ENCODE measurements at regions not wholly inside any gene's neighbourhood (a gene's known extent, or its start where the extent isn't known, plus 50 kb on each side); places are given as distances from the start of the nearest gene placed in this dataset.

- intact Hi-C loops (cut with DNase I): no loop called here
Measured at GRCh38 chr7:81648716-81649115, 121.1 kb downstream of the HGF start.

DNA sequence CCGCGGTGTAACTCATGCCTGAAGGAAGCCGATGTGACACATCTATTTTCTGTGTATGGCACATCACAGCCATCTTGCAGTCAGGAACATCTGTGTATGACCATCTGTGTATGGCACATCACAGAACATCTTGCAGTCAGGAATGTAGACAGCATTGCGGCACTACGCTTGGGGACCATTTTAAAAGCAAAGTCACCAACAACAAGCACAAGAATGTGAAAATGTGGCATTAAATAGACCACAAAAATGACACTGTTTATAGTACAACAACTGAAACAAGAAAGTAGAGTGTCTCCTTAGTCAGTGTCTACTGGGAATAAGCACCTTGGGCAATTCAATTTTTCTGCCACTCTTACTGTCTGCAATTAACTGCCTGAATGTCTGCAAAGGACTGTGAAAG lies 124.4 kb downstream of the HGF start:
- intact Hi-C loops (cut with DNase I): no loop called here
- H3K36me3 ChIP-seq: no peaks in the 10 kb centered on the region
- no peaks in the 10 kb centered on the region for H3K4me1 ChIP-seq
- H3K27me3 ChIP-seq: no peaks in the 10 kb centered on the region
- H3K4me3 ChIP-seq: no peak overlapping the region
- no peak overlapping the region for H3K27ac ChIP-seq
- TF ChIP-seq POLR2A (IDR thresholded peaks at IDR 0.05) (no peak), CTCF (IDR thresholded peaks at IDR 0.05) (no peak), POLR2AphosphoS5 (IDR thresholded peaks at IDR 0.05; ENCODE audit: insufficient read depth in 1 of 2, low read depth in 1 of 2) (no peak)
- no peak for DNase-seq (ENCODE audit: extremely low spot score in 2 of 2)
- no peaks in the 10 kb centered on the region for H3K9me3 ChIP-seq

More at GRCh38 chr7:81648716-81649115, 121.1 kb downstream of the HGF start:
- Histone ChIP-seq H3K36me3 (no peaks in the 10 kb centered on the region), H3K27me3 (no peaks in the 10 kb centered on the region), H3K27ac (no peak overlapping the region), H3K9me3 (no peaks in the 10 kb centered on the region), H3K4me3 (no peak overlapping the region), H3K4me1 (no peaks in the 10 kb centered on the region)
- TF ChIP-seq POLR2A (IDR thresholded peaks at IDR 0.05) (no peak), POLR2AphosphoS5 (IDR thresholded peaks at IDR 0.05; ENCODE audit: insufficient read depth in 1 of 2, low read depth in 1 of 2) (no peak), CTCF (IDR thresholded peaks at IDR 0.05) (no peak)
- no peak for DNase-seq (ENCODE audit: extremely low spot score in 2 of 2)

DNA sequence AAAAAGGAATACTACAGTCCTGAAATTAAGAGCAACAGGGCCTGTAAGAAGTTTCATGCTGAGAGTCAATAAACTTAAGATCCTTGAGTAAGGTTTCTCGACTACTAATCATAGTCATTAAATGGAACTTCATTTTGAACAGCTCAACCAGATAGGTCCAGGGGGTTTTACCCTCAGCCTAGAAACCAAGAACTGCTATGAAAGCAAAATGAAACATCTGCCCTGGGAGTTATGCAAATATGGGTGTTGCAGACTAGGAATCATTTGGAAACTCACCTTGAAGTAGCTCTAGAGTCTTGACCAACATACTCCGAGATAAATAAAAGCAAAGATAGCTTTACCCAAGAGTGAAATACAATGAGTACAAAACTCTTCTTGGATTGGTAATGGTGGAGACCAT lies 128.0 kb downstream of the HGF start:
- H3K4me3 ChIP-seq: no peak overlapping the region
- H3K36me3 ChIP-seq: no peaks in the 10 kb centered on the region
- H3K9me3 ChIP-seq: no peaks in the 10 kb centered on the region
- no peaks in the 10 kb centered on the region for H3K27me3 ChIP-seq
- no peak for TF ChIP-seq CTCF (IDR thresholded peaks at IDR 0.05)
- no peak for DNase-seq (ENCODE audit: extremely low spot score in 2 of 2)
- no peak overlapping the region for H3K27ac ChIP-seq
- peaks cover 7% of the 10 kb centered on the region for H3K4me1 ChIP-seq
- intact Hi-C loops (cut with DNase I): no loop called here

DNA sequence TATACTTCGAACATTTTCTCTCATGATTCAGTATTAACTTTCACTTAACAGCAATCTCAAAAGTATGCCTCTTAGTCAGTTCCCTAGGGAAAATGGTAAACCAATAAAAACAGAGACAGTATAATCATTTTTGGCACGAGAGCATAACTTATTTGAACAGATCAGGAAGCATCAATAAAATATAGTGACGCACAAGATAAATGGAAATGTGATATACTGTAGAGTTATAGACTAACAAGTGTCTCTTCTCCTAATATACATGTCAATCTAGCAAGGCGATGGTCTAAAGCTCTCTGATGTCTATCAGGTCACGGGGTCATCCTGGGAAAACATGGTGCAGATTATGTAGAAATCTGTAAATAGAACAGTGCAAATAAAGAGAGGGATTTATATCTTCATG lies 131.6 kb downstream of the HGF start:
- intact Hi-C loops (cut with DNase I): loop anchor here (2.0 kb wide), 1 partner anchor 25 kb away; no protein-coding TSS in a partner anchor
- H3K27ac ChIP-seq: no peak overlapping the region
- DNase-seq (ENCODE audit: extremely low spot score in 2 of 2): no peak
- H3K4me1 ChIP-seq: peaks cover 7% of the 10 kb centered on the region
- no peak overlapping the region for H3K4me3 ChIP-seq
- H3K27me3 ChIP-seq: no peaks in the 10 kb centered on the region
- no peaks in the 10 kb centered on the region for H3K36me3 ChIP-seq
- H3K9me3 ChIP-seq: no peaks in the 10 kb centered on the region
- TF ChIP-seq POLR2AphosphoS5 (IDR thresholded peaks at IDR 0.05; ENCODE audit: insufficient read depth in 1 of 2, low read depth in 1 of 2) (no peak), CTCF (IDR thresholded peaks at IDR 0.05) (no peak), POLR2A (IDR thresholded peaks at IDR 0.05) (no peak)

GRCh38 chr7:81637534-81637933 lies 132.3 kb downstream of the HGF start:
- no peak overlapping the region for H3K27ac ChIP-seq
- no peaks in the 10 kb centered on the region for H3K27me3 ChIP-seq
- peaks cover 7% of the 10 kb centered on the region for H3K4me1 ChIP-seq
- intact Hi-C loops (cut with DNase I): no loop called here
- H3K4me3 ChIP-seq: no peak overlapping the region
- H3K9me3 ChIP-seq: no peaks in the 10 kb centered on the region
- H3K36me3 ChIP-seq: no peaks in the 10 kb centered on the region
- TF ChIP-seq POLR2A (IDR thresholded peaks at IDR 0.05) (no peak), CTCF (IDR thresholded peaks at IDR 0.05) (no peak), POLR2AphosphoS5 (IDR thresholded peaks at IDR 0.05; ENCODE audit: insufficient read depth in 1 of 2, low read depth in 1 of 2) (no peak)
- DNase-seq (ENCODE audit: extremely low spot score in 2 of 2): no peak
